ENCODE measurements at regions not wholly inside any gene's neighbourhood (a gene's known extent, or its start where the extent isn't known, plus 50 kb on each side); places are given as distances from the start of the nearest gene placed in this dataset.

- DNase-seq (ENCODE audit: extremely low read depth in 1 of 11, low read depth in 9 of 11, low spot score in 4 of 11), result no peak
Measured at GRCh38 chr2:17061028-17061427, 395.4 kb upstream of the CYRIA start.

- DNase-seq (ENCODE audit: extremely low read depth in 1 of 11, low read depth in 9 of 11, low spot score in 4 of 11), result no peak
Measured at GRCh38 chr2:17059458-17059857, 393.8 kb upstream of the CYRIA start.

GRCh38 chr2:17058772-17059402 is 393.3 kb upstream of the CYRIA start:
- no peak for DNase-seq (ENCODE audit: extremely low read depth in 1 of 11, low read depth in 9 of 11, low spot score in 4 of 11)

DNA sequence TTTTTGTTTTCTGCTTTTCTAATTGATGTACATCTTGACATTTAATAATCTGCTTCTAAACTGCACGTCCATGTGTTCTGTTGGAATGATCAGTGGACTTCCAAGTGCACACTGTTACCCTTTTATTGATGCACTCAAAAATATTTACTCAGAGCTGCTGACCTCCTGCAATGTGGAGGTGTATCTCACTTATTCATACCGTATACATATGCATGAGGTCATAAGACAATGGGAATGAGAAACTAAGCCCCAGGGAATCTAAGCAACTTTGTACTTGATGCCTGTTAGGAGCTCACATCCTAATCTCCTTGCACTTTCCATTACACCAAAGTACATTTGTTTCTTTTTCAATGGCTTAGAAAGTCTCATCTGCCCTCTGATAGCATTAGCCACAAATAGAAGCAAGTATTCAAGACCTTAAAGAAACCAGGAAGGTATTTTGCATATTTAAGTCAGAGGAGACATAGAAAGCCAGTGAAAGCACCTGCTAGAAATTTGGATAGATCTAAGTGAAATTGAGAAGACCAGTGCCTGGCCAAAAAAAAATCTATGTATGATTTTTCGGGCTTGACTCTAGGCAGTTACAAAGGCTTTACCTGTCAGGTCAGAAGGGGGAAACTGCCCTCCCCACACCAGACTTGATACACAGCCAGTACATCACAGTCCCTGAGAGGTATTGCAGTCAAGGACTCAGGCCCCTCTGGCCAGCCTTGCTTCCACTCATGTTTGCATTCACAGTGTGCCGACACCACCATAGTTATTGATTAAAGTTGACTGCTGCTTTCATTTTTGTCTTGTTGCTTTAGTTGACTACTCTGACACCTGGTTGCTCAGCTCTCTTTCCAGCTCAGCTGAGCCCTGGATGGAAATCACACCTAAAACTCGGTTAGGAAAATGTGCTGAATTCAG is 391.7 kb upstream of the CYRIA start:
- no peak for DNase-seq (ENCODE audit: extremely low read depth in 1 of 11, low read depth in 9 of 11, low spot score in 4 of 11)

GRCh38 chr2:17056236-17056635 is 390.6 kb upstream of the CYRIA start:
- DNase-seq (ENCODE audit: extremely low read depth in 1 of 11, low read depth in 9 of 11, low spot score in 4 of 11), result no peak

- no peak for DNase-seq (ENCODE audit: extremely low read depth in 1 of 11, low read depth in 9 of 11, low spot score in 4 of 11)
Measured at GRCh38 chr2:17052001-17052400, 386.4 kb upstream of the CYRIA start.

- DNase-seq (ENCODE audit: extremely low read depth in 1 of 11, low read depth in 9 of 11, low spot score in 4 of 11), result peak in 1 of 11 donors; percentile 3
Measured at GRCh38 chr2:17051538-17051937, 385.9 kb upstream of the CYRIA start.

GRCh38 chr2:17043173-17043572 is 377.5 kb upstream of the CYRIA start:
- no peak for DNase-seq (ENCODE audit: extremely low read depth in 1 of 11, low read depth in 9 of 11, low spot score in 4 of 11)

DNA sequence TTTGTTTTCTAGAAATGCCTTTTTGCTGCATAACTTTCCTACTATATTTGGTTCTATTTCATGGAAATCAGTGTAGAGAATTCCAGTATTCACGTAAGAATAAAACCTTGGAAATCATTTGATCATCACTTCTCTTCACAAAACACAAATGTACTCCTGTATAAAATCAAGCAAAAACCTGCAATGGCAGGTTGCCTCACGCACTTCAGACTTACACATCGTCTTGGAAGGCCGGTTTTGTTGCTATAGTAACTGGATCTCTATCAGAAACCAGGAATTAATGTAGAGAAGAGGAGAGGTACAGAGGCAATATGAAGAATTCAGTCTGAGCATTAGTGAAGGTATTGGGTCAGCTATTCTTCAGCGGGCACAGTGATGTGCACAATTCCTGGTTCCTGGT is 370.7 kb upstream of the CYRIA start:
- no peak for DNase-seq (ENCODE audit: extremely low read depth in 1 of 11, low read depth in 9 of 11, low spot score in 4 of 11)

DNA sequence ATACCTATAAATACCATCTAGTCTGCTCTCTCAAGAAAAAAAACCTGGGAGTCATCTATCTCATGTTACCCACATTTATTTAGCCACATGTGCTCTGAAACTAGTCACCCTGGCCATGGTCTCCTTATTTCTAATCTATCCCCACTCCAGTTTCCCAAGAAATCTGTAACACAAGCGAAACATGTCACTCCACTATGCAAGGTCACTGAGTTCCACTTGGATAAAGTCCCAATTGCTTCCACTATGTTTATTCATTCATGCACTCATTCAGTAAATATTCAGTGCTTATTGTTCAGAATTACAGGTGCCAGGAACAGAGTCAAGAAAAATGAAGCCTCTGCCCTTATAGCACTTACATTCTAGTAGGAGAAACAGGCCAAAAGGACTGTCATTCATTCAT is 369.4 kb upstream of the CYRIA start:
- no peak for DNase-seq (ENCODE audit: extremely low read depth in 1 of 11, low read depth in 9 of 11, low spot score in 4 of 11)

GRCh38 chr2:17030047-17030446 is 364.4 kb upstream of the CYRIA start:
- DNase-seq (ENCODE audit: extremely low read depth in 1 of 11, low read depth in 9 of 11, low spot score in 4 of 11), result no peak

- DNase-seq (ENCODE audit: extremely low read depth in 1 of 11, low read depth in 9 of 11, low spot score in 4 of 11), result no peak
Measured at GRCh38 chr2:17012297-17012696, 346.7 kb upstream of the CYRIA start.

DNA sequence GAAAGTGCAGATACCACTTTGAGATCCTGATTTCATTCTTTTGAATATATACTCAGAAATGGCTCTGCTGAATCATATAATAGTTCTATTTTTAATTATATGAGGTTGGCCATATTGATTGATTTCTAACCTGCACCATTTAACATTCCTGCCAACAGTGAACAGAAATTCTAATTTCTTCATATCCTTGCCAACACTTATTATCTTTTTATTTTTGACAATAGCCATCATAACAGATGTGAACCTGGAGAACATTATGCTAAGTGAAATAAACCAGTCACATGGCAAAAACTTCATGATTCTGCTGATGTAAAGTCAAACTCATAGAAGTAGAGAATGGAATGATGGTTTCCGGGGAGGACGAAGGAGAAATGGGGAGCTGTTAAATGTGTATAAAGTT is 344.5 kb upstream of the CYRIA start:
- DNase-seq (ENCODE audit: extremely low read depth in 1 of 11, low read depth in 9 of 11, low spot score in 4 of 11), result no peak

- no peak for DNase-seq (ENCODE audit: extremely low read depth in 1 of 11, low read depth in 9 of 11, low spot score in 4 of 11)
Measured at GRCh38 chr2:17000184-17000482, 334.5 kb upstream of the CYRIA start.

- no peak for DNase-seq (ENCODE audit: extremely low read depth in 1 of 11, low read depth in 9 of 11, low spot score in 4 of 11)
Measured at GRCh38 chr2:16999347-17000183, 333.9 kb upstream of the CYRIA start.

GRCh38 chr2:16978301-16978700 is 312.7 kb upstream of the CYRIA start:
- DNase-seq (ENCODE audit: extremely low read depth in 1 of 11, low read depth in 9 of 11, low spot score in 4 of 11), result peak in 10 of 11 donors; percentile 34 to 66 (median 47)

- no peak for DNase-seq (ENCODE audit: extremely low read depth in 1 of 11, low read depth in 9 of 11, low spot score in 4 of 11)
Measured at GRCh38 chr2:16974688-16975087, 309.1 kb upstream of the CYRIA start.

GRCh38 chr2:16973586-16974286 is 308.1 kb upstream of the CYRIA start:
- no peak for DNase-seq (ENCODE audit: extremely low read depth in 1 of 11, low read depth in 9 of 11, low spot score in 4 of 11)

DNA sequence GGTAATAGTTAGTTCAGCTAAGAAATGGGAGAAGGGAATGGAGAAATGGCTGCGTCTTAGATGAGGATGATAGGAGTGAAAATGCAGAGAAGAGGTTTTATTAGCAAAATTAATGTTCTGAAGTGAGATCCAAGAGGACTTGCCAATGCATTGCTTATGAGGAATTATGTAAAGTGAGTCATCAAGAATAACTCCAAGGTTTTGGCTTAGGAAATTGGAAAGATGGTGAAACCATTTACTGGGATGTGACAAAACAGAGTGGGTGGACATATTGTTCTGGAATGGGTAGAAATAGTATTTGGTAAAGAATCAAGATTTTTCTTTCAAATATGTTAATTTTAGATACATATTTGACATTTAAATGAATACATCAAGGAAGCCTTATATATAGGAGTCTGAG is 306.6 kb upstream of the CYRIA start:
- no peak for DNase-seq (ENCODE audit: extremely low read depth in 1 of 11, low read depth in 9 of 11, low spot score in 4 of 11)
